H1 (cell line): ENCODE measurements at regions not wholly inside any gene's neighbourhood (a gene's known extent, or its start where the extent isn't known, plus 50 kb on each side); places are given as distances from the start of the nearest gene placed in this dataset.

Experiments
- CTCF ChIA-PET: fragments of 300-600 bp; sonication (Branson Sonifier 250); formaldehyde crosslinking; loops from one replicate; lab custom pipeline; 2021; ENCODE audit not compliant: partially characterized antibody; lab: Charles Lee
- POLR2A ChIA-PET: fragments of 300-600 bp; sonication (Branson Sonifier 250); formaldehyde crosslinking; loops from one replicate; lab custom pipeline; 2021; ENCODE audit warnings: inconsistent platforms; ENCODE audit not compliant: partially characterized antibody; lab: Charles Lee
- DNase-seq, 2 experiments: peaks; one replicate each; pipeline versions ENCODE4 v3.0.0 to v3.0.0-alpha.2; 2010 to 2022; ENCODE audit warnings: low spot score in 2 of 2, low read depth in 1 of 2, mixed read lengths in 1 of 2
- FAIRE-seq: peaks from 2 replicates; lab custom pipeline; 2011; peaks lifted over from hg19 to GRCh38; lab: Jason Lieb, UNC
- H2AFZ ChIP-seq: 2 replicates; pipeline ENCODE4 v1.8.1; 2012; ENCODE audit warnings: low read length, inconsistent platforms
- H2AK5ac ChIP-seq: 2 replicates; pipeline ENCODE4 v1.6.1; 2013; ENCODE audit warnings: low read depth, low read length
- H2BK120ac ChIP-seq: replicated peaks from 2 replicates; pipeline ENCODE3; 2013; ENCODE audit warnings: low read depth, low read length, inconsistent platforms
- H2BK12ac ChIP-seq: 2 replicates; pipeline ENCODE4 v1.6.1; 2013; ENCODE audit warnings: low read depth, low read length
- H2BK15ac ChIP-seq: 2 replicates; pipeline ENCODE4 v1.6.1; 2013; ENCODE audit warnings: low read length
- H2BK20ac ChIP-seq: 2 replicates; pipeline ENCODE4 v1.6.1; 2013; ENCODE audit warnings: low read length
- H2BK5ac ChIP-seq: 2 replicates; pipeline ENCODE4 v1.6.1; 2013; ENCODE audit warnings: low read depth, low read length
- H3K14ac ChIP-seq: 2 replicates; pipeline ENCODE4 v1.6.1; 2013; ENCODE audit warnings: inconsistent platforms; ENCODE audit not compliant: insufficient read length
- H3K18ac ChIP-seq: 2 replicates; pipeline ENCODE4 v1.6.1; 2013; ENCODE audit warnings: low read length; ENCODE audit errors: extremely low read depth
- H3K23ac ChIP-seq: 2 replicates; pipeline ENCODE4 v1.6.1; 2013; ENCODE audit warnings: inconsistent platforms; ENCODE audit not compliant: insufficient read length
- H3K23me2 ChIP-seq: 2 replicates; pipeline ENCODE4 v1.6.1; 2013; ENCODE audit warnings: low read depth, low read length
- H3K27ac ChIP-seq: 2 replicates; pipeline ENCODE4 v1.6.1; 2011; ENCODE audit warnings: low read depth, low read length, inconsistent platforms
- H3K27me3 ChIP-seq, 4 experiments: replicated peaks in 1 of 4; 1 replicate in 1 of 4; 2 replicates in 3 of 4; pipeline versions ENCODE4 v1.6.1 to v1.8.1; 2011 to 2013; ENCODE audit warnings: low read length in 3 of 4, mild to moderate bottlenecking in 3 of 4, inconsistent platforms in 2 of 4, mixed read lengths in 2 of 4, moderate library complexity in 1 of 4; ENCODE audit not compliant: control insufficient read depth in 3 of 4, insufficient read depth in 3 of 4; ENCODE audit errors: extremely low read depth in 1 of 4
- H3K36me3 ChIP-seq, 4 experiments: 2 replicates each; pipeline versions ENCODE4 v1.6.1 to v1.8.1; 2011 to 2013; ENCODE audit warnings: mild to moderate bottlenecking in 4 of 4, low read length in 3 of 4, moderate library complexity in 2 of 4, control low read depth in 1 of 4, inconsistent platforms in 1 of 4; ENCODE audit not compliant: insufficient read depth in 4 of 4, control insufficient read depth in 2 of 4
- H3K4ac ChIP-seq: replicated peaks from 2 replicates; pipeline ENCODE3; 2013; ENCODE audit warnings: low read length, low read depth, mixed read lengths, inconsistent platforms; ENCODE audit not compliant: insufficient read length
- H3K4me1 ChIP-seq, 4 experiments: replicated peaks in 1 of 4; 1 replicate in 1 of 4; 2 replicates in 3 of 4; pipeline versions ENCODE4 v1.6.1 to v1.8.1; 2011 to 2013; ENCODE audit warnings: low read length in 3 of 4, inconsistent platforms in 2 of 4, mixed read lengths in 1 of 4; ENCODE audit not compliant: insufficient read depth in 4 of 4, control insufficient read depth in 3 of 4
- H3K4me2 ChIP-seq, 2 experiments: 2 replicates each; pipeline versions ENCODE4 v1.6.1 to v1.8.1; 2011 to 2013; ENCODE audit warnings: low read depth in 2 of 2, low read length in 2 of 2, control low read depth in 1 of 2, inconsistent platforms in 1 of 2, mild to moderate bottlenecking in 1 of 2; ENCODE audit not compliant: insufficient read depth in 1 of 2
- H3K4me3 ChIP-seq, 4 experiments: fragments of 200-600, 300-600 bp in 1 of 4; sonication (generic), shearing (Covaris generic), sonication (Bioruptor Twin) in 1 of 4; 2 replicates each; pipeline versions ENCODE4 v1.5.1 to v1.8.1; 2011 to 2016; ENCODE audit warnings: low read length in 4 of 4, low read depth in 3 of 4, control low read depth in 2 of 4, inconsistent platforms in 2 of 4, mild to moderate bottlenecking in 2 of 4, mixed read lengths in 1 of 4, moderate library complexity in 1 of 4; ENCODE audit not compliant: insufficient read depth in 2 of 4; ENCODE audit errors: extremely low read depth in 1 of 4
- H3K56ac ChIP-seq: replicated peaks from 2 replicates; pipeline ENCODE3; 2013; ENCODE audit warnings: low read depth, mild to moderate bottlenecking, mixed read lengths, low read length, inconsistent platforms; ENCODE audit not compliant: insufficient read length
- H3K79me1 ChIP-seq: 2 replicates; pipeline ENCODE4 v1.6.1; 2013; ENCODE audit warnings: low read depth, low read length, control low read depth
- H3K79me2 ChIP-seq, 2 experiments: 2 replicates each; pipeline versions ENCODE4 v1.6.1 to v1.8.1; 2012 to 2013; ENCODE audit warnings: low read length in 2 of 2, mild to moderate bottlenecking in 2 of 2, inconsistent platforms in 1 of 2; ENCODE audit not compliant: insufficient read depth in 2 of 2, control insufficient read depth in 1 of 2
- H3K9ac ChIP-seq, 4 experiments: replicated peaks in 1 of 4; 1 replicate in 1 of 4; 2 replicates in 3 of 4; pipeline versions ENCODE4 v1.6.1 to v1.8.1; 2011 to 2013; ENCODE audit warnings: low read depth in 3 of 4, low read length in 3 of 4, control low read depth in 2 of 4, mild to moderate bottlenecking in 2 of 4, moderate library complexity in 2 of 4, inconsistent platforms in 1 of 4; ENCODE audit errors: extremely low read depth in 1 of 4
- H3K9me3 ChIP-seq, 2 experiments: 2 replicates each; pipeline versions ENCODE4 v1.6.1 to v1.8.1; 2012 to 2013; ENCODE audit warnings: mild to moderate bottlenecking in 2 of 2, moderate library complexity in 2 of 2, control low read depth in 1 of 2, inconsistent platforms in 1 of 2, low read depth in 1 of 2, low read length in 1 of 2, mixed read lengths in 1 of 2; ENCODE audit not compliant: insufficient read depth in 2 of 2
- H4K20me1 ChIP-seq, 2 experiments: replicated peaks in 1 of 2; 2 replicates each; pipeline versions ENCODE3 to v1.8.1; 2011 to 2013; ENCODE audit warnings: inconsistent platforms in 2 of 2, low read length in 2 of 2, mild to moderate bottlenecking in 1 of 2; ENCODE audit not compliant: insufficient read depth in 2 of 2, control insufficient read depth in 1 of 2
- H4K5ac ChIP-seq: 2 replicates; pipeline ENCODE4 v1.6.1; 2013; ENCODE audit warnings: low read length, low read depth, mixed read lengths, inconsistent platforms; ENCODE audit not compliant: insufficient read length
- H4K8ac ChIP-seq: 2 replicates; pipeline ENCODE4 v1.8.0; 2013; ENCODE audit warnings: mild to moderate bottlenecking, moderate library complexity, low read length, inconsistent platforms; ENCODE audit not compliant: insufficient read depth; ENCODE audit errors: extremely low read depth
- H4K91ac ChIP-seq: replicated peaks from 2 replicates; pipeline ENCODE3; 2013; ENCODE audit warnings: low read length, mixed read lengths, inconsistent platforms; ENCODE audit not compliant: insufficient read length
- BACH1 ChIP-seq: IDR thresholded peaks from 2 replicates; pipeline ENCODE4 v1.6.1; 2012; ENCODE audit warnings: low read length, improper control_type of control experiment
- JUND ChIP-seq: IDR thresholded peaks from 2 replicates; pipeline ENCODE4 v1.6.1; 2011; ENCODE audit warnings: mild to moderate bottlenecking, improper control_type of control experiment, low read length
- TAF7 ChIP-seq: optimal IDR thresholded peaks from 2 replicates; pipeline ENCODE3; 2011; ENCODE audit warnings: low read depth, mild to moderate bottlenecking, inconsistent platforms, low read length, moderate library complexity, borderline replicate concordance
- YY1 ChIP-seq: IDR thresholded peaks from 2 replicates; pipeline ENCODE4 v1.6.1; 2011; ENCODE audit warnings: low read depth, mild to moderate bottlenecking, low read length
- WGBS, 2 experiments: shearing (Covaris generic) in 1 of 2; methylation state at CpG; one replicate each; pipeline versions ENCODE4 v1.1.6 to v1.1.7; 2013 to 2015; ENCODE audit warnings: low lambda C conversion rate in 2 of 2, mixed read lengths in 2 of 2, inconsistent platforms in 1 of 2, low coverage in 1 of 2, missing lambda C conversion rate in 1 of 2; ENCODE audit not compliant: insufficient replicate concordance in 2 of 2, insufficient coverage in 1 of 2, insufficient read length in 1 of 2; ENCODE audit errors: extremely low coverage in 1 of 2, missing lambda C conversion rate in 1 of 2; 5-methylcytosine and 5-hydroxymethylcytosine counted together

GRCh38 chr1:4984841-4985240 is 330.4 kb downstream of the AJAP1 start:
- no peak overlapping the region for H2BK12ac ChIP-seq
- H4K91ac ChIP-seq = no peak overlapping the region
- H2AK5ac ChIP-seq = no peak overlapping the region
- no peaks in the 10 kb centered on the region for H3K23me2 ChIP-seq
- no peak overlapping the region for H3K23ac ChIP-seq
- no peaks in the 10 kb centered on the region for H3K27me3 ChIP-seq
- TF ChIP-seq JUND (no peak), YY1 (no peak), BACH1 (no peak), TAF7 (no peak)
- no peak overlapping the region for H4K5ac ChIP-seq
- no peak overlapping the region for H2BK20ac ChIP-seq
- 93% methylated on average over 16 of the region's 18 CpGs; no CpG with 5 or more reads in 1 of the 2 experiments for WGBS, 2 experiments
- no peak overlapping the region for H3K9ac ChIP-seq
- H3K4me2 ChIP-seq = no peak overlapping the region
- no peaks in the 10 kb centered on the region for H3K36me3 ChIP-seq
- CTCF ChIA-PET = no interaction called here
- POLR2A ChIA-PET = no interaction called here
- FAIRE-seq (no peak), DNase-seq (no peak)
- H3K9me3 ChIP-seq = peaks cover 0 to 2% of the 10 kb centered on the region in 2 experiments; a peak in 1 of 4 replicates
- H2AFZ ChIP-seq = no peak overlapping the region
- H3K56ac ChIP-seq = no peak overlapping the region
- H4K20me1 ChIP-seq = no peaks in the 10 kb centered on the region
- H3K79me2 ChIP-seq = no peaks in the 10 kb centered on the region
- no peak overlapping the region for H3K4me3 ChIP-seq
- no peaks in the 10 kb centered on the region for H3K79me1 ChIP-seq
- H4K8ac ChIP-seq = no peak overlapping the region
- H3K4ac ChIP-seq = no peak overlapping the region
- no peaks in the 10 kb centered on the region for H3K4me1 ChIP-seq
- no peak overlapping the region for H2BK15ac ChIP-seq
- no peak overlapping the region for H2BK5ac ChIP-seq
- no peak overlapping the region for H3K14ac ChIP-seq
- no peak overlapping the region for H3K27ac ChIP-seq
- no peak overlapping the region for H3K18ac ChIP-seq
- no peak overlapping the region for H2BK120ac ChIP-seq
